Fibroblast of peridontal ligament (primary cell): ENCODE measurements at regions not wholly inside any gene's neighbourhood (a gene's known extent, or its start where the extent isn't known, plus 50 kb on each side); places are given as distances from the start of the nearest gene placed in this dataset.

Experiments
- DNase-seq: peaks from one replicate; pipeline ENCODE4 v3.0.0-alpha.2; 2010; ENCODE audit errors: extremely low read depth

DNA sequence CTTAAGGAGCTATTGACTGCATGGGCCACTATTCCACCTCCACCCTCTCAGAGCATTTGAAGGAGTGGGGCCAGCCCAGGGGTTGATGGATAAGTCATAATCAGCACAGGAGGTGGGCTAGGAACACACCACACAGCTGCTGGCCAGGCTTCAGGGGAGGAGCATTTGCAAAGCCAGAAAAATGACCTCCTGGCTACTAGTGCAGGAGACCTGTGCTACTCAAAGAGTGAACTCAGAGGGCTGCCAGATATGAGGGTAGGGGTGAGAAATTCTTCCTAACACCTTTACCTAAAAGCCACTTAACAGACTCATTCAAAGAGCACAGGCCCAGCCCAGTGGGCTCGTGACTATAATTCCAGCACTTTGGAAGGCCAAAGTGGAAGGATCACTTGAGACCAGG is 210.8 kb downstream of the TBXT start:
- DNase-seq = no peak

DNA sequence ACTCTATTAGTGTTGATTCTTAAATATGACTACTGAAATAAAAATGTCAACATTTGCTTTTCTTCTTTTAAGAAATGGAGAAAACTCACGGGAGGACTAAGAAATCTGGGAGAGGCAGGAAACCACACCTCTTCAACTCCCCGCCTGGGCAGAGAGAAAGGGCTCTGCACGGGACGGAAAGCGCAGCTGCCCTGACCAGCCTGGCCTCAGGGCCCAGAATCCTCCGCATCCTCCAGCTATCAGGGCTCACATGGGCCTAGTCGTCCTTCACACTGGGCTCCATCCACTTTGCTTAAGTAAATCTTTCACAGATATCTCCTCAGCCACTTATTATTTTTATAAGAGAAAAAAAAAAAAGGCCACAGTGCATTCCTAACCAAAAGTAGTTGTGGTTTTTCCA is 215.1 kb downstream of the TBXT start:
- no peak for DNase-seq

DNA sequence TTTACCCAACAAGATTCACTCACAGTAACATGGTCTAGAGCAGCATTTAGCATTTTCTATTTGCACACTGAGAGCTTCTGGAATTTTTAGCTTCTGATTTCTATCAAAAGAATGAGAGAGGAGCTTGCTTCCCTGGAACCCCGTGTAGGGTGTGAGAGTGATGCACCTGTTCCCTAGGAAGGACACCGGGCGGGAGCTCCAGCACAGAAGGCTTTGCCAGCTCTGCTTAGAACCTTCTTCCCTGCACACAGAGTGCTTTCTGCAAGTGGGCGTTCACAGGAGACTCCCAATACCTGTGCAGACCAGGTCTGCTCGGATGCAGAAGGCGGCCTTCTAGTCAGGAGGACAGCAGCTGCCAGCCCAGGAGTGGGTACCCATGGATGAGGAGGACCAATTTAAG is 217.3 kb downstream of the TBXT start:
- no peak for DNase-seq

DNA sequence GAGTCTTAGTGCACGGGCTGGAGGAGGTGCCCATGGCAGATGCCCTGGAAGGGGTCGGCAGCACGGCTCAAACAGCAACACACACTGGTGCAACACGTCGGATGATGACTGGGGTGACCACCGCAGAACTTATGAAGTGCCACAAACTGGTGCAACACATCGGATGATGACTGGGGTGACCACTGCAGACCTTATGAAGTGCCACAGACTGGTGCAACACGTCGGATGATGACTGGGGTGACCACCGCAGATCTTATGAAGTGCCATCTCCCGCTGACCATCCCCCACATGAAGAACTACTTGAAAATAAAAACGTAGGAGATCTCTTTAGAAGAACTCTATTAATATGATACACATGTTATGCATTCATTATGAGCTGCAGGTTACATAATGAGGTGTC is 218.3 kb downstream of the TBXT start:
- DNase-seq = no peak

DNA sequence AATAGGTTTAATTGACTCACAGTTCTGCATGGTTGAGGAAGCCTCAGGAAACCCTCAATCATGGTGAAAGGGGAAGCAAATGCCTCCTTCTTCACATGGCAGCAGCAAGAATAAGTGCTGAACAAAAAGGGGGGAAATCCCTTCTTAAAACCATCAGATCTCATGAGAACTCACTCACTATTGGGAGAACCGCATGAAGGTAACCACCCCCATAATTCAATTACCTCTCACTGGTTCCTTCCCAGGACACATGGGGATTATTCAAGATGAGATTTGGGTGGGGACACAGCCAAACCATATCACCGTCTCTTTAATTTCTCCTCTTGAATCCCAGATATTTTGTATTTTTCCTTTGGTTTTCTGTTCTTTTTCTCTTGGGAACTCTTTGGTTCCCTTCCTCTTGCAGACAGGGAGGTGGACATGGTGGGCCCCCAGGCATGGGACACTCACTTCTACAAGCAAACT is 223.6 kb downstream of the TBXT start:
- DNase-seq = no peak

DNA sequence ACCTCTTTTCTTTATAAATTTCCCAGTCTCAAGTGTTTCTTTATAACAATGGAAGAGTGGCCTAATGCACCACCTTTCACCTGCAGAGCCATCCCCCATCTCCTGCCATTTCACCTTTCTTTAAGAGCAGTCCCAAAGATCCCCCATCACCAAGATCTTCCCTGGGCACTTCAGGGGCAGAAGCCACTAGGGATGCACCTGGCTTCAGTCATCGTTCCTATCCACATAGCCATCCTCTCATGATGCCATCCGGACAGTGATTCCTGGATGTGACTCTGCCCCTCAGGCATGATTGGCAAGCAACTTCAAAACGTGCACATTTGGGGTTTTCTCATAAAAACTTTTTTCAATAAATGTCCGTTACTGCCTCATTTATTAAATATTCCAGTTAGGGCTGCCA is 225.9 kb downstream of the TBXT start:
- no peak for DNase-seq

DNA sequence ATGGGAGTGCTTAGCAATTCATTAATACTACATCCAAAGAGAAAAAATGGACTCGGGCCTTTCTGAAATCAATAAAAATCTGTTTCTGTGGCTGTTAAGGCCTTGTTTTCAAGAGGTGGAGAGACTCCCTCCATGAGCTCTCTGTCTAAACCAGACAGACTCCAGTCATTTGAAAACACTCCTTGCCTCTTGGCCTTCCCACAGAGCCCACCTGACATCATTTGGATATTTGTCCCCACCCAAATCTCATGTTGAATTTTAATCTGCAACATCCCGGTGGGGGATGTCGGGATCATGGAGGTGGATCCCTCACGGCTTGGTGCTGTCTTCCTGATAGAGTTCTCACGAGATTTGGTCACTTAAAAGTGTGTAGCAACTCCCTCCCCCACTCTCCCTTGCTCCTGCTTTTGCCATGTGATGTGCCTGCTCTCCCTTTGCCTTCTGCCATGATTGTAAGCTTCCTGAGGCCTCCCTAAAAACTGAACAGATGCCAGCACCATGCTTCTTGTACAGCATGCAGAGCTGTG is 226.3 kb downstream of the TBXT start:
- no peak for DNase-seq

DNA sequence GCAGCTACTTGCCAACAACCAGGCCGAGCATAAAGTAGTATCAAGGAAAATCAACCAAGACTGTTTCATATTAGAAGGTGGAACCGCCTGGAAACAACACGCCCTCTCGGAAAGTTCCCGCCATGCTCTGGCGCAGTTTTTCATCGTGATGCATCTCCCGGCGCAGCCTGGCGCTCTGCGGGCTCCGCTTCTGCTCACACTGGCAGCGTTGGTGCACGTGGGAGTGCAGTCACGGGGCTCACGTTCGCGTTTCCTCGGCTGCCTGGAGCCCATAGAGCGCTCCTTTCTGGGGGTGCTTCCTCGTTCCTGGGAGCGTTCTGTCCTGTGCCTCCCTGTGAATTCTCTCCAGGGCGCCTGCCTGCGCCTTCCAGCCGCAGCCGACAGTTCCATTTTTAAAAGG is 227.3 kb downstream of the TBXT start:
- no peak for DNase-seq

DNA sequence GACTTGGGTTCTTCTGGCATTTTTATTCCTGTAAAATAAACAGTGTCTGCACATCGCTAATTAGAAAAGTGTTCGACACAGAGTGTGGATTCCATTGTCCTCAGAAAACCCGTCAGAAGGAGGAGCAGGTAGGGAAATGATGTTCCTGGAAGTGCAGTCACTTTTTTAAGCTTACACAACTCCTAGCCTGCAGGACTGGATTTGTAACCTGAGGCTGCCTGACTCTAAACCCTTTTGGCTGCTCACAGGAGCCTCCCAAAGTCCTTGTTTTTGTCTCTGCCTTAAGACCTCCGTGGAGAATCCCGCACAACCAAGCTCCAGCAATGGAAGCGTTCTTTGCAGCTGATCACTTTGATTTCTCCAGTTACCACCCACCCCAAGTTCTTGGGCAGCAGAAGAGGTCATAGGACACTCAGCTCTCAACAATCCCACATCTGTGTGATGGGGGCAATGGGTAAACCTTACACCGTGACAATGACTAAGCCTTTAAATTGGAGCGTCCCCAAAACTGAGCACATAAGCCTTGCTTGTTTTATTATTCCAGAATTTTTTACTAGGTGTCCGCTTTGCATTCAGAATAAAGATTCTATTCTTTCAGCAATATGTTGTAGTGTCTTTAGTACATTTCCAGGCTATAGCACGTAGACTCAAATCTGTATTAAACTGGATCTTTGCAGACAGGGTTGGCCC is 227.9 kb downstream of the TBXT start:
- DNase-seq = no peak

DNA sequence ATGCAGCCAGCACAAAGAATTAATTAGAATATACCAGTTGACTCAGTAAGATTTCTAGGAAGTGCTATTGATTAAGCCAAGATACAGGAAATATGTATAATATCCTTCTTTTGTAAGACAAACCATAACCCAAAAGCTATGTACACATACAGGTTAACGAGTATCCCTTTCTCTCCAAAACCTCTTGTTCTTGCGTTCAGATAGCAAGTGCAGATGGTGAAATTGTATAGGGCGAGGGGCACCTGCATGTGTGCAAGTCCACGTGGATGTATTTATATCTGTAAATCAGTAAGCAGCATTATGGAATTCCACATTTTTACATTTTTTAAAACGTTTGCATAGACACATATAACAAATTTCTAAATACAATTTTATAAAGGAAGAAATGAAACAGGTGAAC is 228.6 kb downstream of the TBXT start:
- DNase-seq = no peak

DNA sequence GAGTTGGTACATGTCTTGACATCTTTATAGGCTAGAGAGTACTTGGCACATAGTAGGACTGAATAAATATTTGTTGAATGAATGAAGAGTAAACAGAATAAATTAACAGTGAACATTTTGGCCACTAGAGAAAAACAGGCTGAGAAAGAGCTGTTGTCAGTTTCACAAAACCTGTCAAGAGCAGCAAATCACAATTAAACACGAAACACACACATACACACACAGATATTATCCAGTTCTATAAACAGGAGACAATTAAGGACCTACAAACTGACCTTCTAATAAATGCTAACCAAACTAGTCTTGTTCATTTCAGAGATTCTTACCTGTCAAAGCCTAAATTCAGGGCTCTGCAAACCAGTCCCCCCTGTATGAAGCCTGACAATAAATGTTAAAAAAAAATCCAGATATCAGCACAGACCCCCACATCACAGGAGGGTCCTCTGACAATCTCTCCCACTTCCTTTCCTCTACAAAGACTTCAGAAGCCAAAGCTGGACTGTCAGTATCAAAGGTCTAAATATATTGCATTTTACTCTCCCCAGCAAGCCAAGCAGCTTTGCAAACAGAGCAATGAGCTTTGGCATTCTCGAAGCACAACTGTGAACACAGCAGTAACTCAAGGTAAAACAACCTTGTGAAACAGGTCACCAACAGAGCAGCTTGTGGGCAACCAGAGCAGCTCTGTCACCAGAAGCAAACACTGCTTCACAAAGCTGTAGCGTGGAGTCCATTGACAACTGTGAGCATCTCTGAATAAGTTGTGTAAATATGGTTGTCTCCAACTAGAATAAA is 229.9 kb downstream of the TBXT start:
- DNase-seq = no peak

DNA sequence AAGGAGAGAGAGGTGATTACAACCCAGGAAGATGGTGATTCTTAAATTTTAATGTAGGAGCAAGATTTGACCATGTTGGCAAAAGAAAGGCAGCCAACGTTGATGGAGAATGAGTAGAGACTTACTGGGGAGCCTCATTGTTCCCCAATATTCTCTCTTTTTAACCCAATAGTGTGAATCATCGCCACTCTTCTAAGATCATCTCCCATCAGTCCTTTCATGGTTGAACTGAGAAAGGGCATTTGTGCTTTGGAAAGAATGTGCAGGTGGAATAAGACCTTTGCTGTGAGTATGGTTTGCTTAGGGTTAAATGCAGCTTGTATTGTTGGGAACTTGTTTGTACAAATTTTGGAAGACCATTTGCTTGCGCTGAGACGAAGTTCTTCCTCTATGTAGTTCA is 231.0 kb downstream of the TBXT start:
- DNase-seq = no peak

DNA sequence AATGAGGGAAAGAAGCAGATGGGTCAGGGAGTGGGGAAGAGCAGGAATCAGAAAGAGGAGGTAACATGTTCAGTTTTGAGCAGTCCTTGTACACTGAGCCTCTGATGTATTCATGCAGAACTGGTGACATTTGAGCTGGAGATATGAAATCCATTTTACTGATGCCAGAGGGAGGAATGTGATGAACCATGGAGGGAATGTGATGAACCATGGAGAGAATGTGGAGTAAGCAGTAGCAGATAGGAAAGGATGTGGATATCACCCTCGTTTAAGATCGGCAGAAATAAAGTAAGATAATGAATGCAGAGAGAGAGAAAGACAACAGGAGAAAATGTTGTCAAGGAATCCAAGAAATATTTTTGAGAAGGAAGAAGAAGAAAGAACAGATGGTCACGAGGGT is 231.6 kb downstream of the TBXT start:
- no peak for DNase-seq

DNA sequence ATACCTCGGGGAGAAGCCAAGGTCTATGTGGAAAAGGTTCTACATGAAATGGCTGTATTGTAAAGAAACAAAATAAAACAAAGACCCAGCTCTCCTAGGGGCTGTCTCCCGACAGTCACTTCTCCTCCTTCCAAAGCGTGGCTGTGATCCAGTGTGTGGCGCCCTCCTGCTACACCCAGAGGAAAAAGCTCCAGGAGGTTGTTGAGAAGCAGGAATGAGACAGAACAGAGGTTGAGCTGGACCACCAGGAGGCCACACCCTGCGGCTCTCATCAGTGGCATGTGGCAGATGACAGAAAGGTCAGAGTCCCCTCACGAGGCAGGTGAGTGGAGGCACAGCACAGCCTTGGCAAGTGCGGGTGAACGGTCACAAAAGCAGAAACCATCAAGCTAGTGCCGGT is 236.0 kb downstream of the TBXT start:
- DNase-seq = no peak

DNA sequence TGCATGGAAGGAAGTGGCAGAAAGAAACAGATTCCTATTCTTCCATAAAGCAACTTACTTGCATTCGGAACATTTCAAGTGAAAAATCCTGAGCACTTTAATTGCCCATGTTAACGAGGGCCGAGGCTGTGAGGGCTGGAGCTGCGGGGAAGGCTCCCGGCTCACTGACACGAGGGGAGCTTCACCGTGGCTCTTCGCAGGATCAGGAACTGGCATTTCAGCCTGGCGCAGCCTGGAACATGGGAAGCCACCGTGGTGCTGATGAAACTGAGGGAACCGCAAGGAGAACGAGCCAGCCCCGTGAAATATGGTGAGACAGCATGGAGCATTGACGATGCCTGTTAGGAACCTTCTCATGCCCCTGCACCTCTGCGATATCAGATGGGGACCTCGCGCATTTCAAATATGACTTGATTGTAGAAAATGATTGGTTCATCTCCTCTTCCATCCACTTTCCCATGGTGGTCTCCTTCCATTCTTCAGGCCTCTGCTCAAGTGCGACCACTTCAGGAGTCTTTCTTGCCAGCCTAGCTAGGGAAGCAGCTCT is 236.9 kb downstream of the TBXT start:
- no peak for DNase-seq

DNA sequence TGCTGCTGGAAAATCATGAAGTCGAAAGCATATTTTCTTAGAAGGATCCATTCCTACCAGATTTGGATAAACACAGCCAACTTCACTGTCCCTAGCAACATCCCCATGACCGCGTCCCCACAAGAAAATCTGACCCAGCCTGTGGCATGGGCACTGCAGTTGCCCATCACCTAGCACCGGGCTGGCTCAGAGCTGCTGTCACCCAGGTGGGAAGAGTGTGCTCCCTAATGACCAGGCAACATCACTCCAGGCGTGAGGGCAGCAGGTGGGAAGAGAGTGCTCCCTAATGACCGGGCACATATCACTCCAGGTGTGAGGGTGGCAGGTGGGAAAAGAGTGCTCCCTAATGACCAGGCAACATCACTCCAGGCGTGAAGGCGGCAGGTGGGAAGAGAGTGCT is 238.0 kb downstream of the TBXT start:
- DNase-seq = no peak

DNA sequence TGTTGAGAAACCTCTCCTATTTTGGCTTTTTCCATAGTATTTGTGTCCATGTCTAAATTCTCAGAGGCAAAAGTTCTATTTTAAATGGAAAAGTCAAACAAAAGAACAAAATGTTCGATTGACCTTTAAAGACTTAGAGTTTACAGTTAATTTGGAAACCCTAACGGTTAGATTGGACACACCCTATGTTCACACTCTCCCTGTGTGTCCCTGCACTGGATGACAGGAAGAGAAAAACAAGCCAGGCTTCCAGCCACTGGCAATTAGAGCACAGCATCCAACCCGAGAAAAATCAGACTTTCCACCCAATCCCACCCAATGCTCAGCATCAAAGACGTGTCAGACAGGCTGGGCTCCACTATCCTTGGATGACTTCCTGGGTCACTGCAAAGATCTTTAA is 241.3 kb downstream of the TBXT start:
- no peak for DNase-seq

DNA sequence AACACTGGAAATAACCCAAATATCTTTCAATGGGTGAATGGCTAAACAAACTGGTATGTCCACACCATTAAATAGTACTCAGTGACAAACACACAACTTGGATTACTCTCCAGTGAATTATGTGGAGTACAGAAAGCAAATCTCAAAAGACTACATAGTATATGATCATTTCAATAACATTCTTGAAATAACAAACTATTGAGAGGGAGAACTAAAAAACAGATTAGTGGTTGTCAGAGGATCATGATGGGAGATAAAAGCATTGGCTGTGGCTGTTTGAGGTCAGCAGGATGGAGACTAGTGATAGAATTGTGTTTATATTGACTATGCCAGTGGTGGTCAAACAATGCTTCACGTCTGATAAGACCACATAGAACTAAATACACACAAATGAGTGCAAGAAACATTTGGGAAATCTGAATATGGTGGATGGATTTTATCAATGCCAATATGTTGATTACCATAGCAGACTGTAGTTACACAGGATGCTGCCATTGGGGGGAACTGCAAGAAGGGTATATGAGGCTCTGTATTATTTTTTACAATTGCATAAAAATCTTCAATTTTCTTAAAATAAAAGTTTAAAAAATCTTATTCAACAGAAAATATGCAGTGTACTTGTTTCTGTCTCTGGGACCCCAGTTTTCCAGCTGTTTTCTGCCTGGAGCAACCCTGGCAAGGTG is 242.0 kb downstream of the TBXT start:
- no peak for DNase-seq

DNA sequence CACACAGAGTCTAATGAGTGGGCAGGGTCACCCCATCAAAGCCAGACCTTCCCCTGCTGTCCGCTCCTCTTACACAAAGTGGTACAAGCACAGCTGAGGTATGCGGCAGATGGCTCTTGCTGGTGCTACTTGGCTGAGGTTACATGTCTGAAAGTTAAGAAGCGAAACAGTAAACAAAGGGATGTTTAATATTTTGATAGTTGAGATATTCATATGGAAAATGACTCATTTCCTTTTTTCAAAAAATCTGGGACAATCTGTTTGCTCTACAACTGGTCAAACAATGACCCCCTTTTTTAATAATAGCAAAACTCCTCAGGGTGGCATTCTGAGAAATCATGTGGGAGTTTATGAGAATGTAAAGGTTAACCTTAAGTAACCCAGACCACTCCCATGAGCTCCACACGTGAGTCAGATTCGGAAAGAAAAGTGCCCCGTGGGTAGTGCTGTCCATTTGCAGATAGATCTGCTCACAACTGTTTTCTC is 245.3 kb downstream of the TBXT start:
- DNase-seq = no peak

DNA sequence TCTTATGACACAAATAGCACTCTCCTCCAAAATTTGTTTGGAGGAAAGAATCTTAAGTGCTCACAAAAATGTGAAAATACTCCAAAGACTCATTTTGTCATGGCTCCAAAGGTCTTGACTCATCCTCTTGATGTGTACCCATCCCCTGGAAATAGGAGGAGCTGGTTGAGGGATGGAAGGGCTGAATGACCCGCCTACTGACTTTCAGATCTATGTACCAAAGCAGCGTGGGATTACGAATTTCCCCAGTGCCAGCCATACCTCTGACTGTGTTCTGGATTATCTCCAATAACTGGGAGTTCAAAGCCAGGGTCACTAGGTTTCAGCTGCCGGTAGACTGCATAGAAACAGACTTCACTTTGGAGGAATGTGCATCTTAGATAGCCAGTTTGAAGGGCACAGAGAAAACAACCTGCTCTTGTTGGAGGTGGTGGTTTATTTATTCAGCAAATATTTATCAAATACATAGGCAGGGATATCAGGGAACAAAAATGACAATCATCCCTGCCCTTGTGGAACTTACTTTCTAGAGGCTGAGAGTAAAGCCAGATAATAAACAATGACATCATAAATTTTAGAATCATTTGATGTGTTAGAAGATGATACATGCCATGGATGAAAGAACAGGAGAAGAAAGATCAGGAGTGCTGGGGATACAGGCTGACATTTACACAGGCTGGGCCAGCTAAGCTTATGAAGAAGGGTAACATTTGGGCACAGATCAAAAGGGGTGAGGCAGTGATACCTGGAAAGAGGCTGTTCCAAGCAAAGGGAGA is 246.6 kb downstream of the TBXT start:
- DNase-seq = no peak

DNA sequence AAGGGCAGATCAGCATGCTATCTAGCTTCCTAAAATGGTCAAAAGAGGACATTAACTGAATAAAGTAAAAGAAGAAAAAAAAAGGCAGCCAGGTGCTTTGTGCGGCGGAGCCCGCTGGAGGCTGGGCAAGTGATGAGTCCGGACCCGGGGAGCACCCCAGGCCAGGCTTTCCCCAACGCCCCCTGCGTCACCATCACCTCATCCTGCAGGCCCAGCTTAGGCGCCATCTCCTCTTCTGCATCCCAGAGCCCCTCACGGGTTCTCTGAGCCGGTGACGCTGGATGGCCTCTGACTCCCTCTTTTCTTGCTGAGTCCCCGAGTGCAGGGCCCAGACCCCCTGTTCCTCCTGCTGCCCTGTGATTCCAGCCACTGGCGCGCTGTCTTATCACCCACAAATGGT is 250.1 kb downstream of the TBXT start:
- DNase-seq = no peak
